CD4-positive, alpha-beta T cell (primary cell): ENCODE measurements at regions not wholly inside any gene's neighbourhood (a gene's known extent, or its start where the extent isn't known, plus 50 kb on each side); places are given as distances from the start of the nearest gene placed in this dataset.

Experiments
- ATAC-seq: fragments of 200-7000 bp; cut with Tn5 transposase; one replicate; pipeline ENCODE4 v1.10.0; 2022; ENCODE audit warnings: mild to moderate bottlenecking; ENCODE audit not compliant: poor library complexity
- CTCF ChIA-PET: fragments of 350-600 bp; sonication (Branson Sonifier 250); formaldehyde crosslinking; loops from one replicate; lab custom pipeline; 2021; ENCODE audit warnings: antibody characterized with exemption, inconsistent platforms; lab: Charles Lee
- POLR2A ChIA-PET: fragments of 350-600 bp; sonication (Branson Sonifier 250); formaldehyde crosslinking; loops from one replicate; lab custom pipeline; 2021; ENCODE audit warnings: antibody characterized with exemption, inconsistent platforms; lab: Charles Lee
- DNase-seq, 14 experiments: peaks; one replicate each; pipeline ENCODE4 v3.0.0-alpha.2; 2013 to 2020; ENCODE audit warnings: mixed read lengths in 2 of 14
- H3K27ac ChIP-seq, 2 donors: one replicate each; pipeline versions ENCODE4 v1.5.1 to v1.7.0; 2013; ENCODE audit warnings: low read length in 2 of 2, low read depth in 1 of 2, mild to moderate bottlenecking in 1 of 2
- H3K27me3 ChIP-seq, 2 experiments: 1 replicate in 1 of 2; 2 replicates in 1 of 2; pipeline versions ENCODE4 v1.6.1 to v1.7.0; 2013; ENCODE audit warnings: low read length in 2 of 2, control low read depth in 1 of 2, mild to moderate bottlenecking in 1 of 2, moderate library complexity in 1 of 2; ENCODE audit not compliant: insufficient read depth in 2 of 2, control insufficient read depth in 1 of 2
- H3K36me3 ChIP-seq: one replicate; pipeline ENCODE4 v1.6.1; 2013; ENCODE audit warnings: low read length, control low read depth; ENCODE audit not compliant: insufficient read depth
- H3K4me1 ChIP-seq: one replicate; pipeline ENCODE4 v1.6.1; 2013; ENCODE audit warnings: low read length, control low read depth; ENCODE audit not compliant: insufficient read depth
- H3K4me3 ChIP-seq: one replicate; pipeline ENCODE4 v1.5.1; 2013; ENCODE audit warnings: mild to moderate bottlenecking, low read length, moderate library complexity
- H3K9me3 ChIP-seq, 2 experiments: 1 replicate in 1 of 2; 2 replicates in 1 of 2; pipeline versions ENCODE4 v1.6.1 to v1.7.0; 2013; ENCODE audit warnings: low read length in 2 of 2, mild to moderate bottlenecking in 2 of 2, control low read depth in 1 of 2, moderate library complexity in 1 of 2; ENCODE audit not compliant: control insufficient read depth in 1 of 2, insufficient read depth in 1 of 2
- H3K27ac Mint-ChIP-seq: one replicate; pipeline ENCODE4 v1.8.0; 2020; ENCODE audit warnings: mixed read lengths
- H3K27me3 Mint-ChIP-seq: one replicate; pipeline ENCODE4 v1.8.0; 2021; ENCODE audit warnings: mixed read lengths
- H3K36me3 Mint-ChIP-seq: one replicate; pipeline ENCODE4 v1.8.0; 2021; ENCODE audit warnings: low read depth, mixed read lengths
- H3K4me1 Mint-ChIP-seq: one replicate; pipeline ENCODE4 v1.8.0; 2021; ENCODE audit warnings: low read depth, mixed read lengths
- H3K4me3 Mint-ChIP-seq: one replicate; pipeline ENCODE4 v1.8.0; 2020; ENCODE audit warnings: mild to moderate bottlenecking, mixed read lengths
- H3K9me3 Mint-ChIP-seq: one replicate; pipeline ENCODE4 v1.8.0; 2020; ENCODE audit warnings: mixed read lengths
- intact Hi-C, 2 experiments: fragments of 100-400 bp; cut with DNase I in 1 of 2; cut with micrococcal nuclease in 1 of 2; formaldehyde crosslinking; loops; one replicate each; pipeline versions ENCODE4 v1.15.1 to v1.9.0; 2023 to 2025; cut with DNase I, micrococcal nuclease
- TF ChIP-seq, protein P1 (sequence below): fragments of 200-600 bp; IDR thresholded peaks from one replicate; pipeline ENCODE4 v1.8.0; 2022; ENCODE audit warnings: antibody characterized with exemption, mild to moderate bottlenecking

DNA sequence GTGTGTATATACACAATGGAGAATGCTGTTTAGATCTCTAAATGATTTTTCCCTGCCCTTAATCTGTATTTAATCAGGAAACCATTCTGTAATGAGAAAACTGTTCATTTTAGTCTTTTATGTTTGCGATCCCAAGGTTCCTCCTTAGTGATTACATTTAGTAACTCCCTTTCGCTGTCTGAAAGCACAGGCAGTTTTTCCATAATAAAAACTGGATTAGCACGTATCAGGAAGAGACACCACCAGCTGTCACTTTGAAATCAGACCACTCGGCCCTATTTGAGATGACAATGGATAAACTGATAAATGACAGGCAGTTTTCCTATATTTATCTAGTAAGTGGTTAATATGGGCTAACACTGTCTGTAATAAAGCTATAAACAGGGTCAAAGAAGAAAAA is 370.9 kb downstream of the NR4A2 start:
- Mint-ChIP-seq H3K27me3 (no peaks in the 10 kb centered on the region), H3K4me3 (no peak overlapping the region), H3K27ac (no peak overlapping the region), H3K9me3 (no peaks in the 10 kb centered on the region), H3K4me1 (no peaks in the 10 kb centered on the region), H3K36me3 (no peaks in the 10 kb centered on the region)
- ChIA-PET CTCF (no interaction called here), POLR2A (no interaction called here)
- DNase-seq (no peak), ATAC-seq (no peak)
- H3K27me3 ChIP-seq, result no peaks in the 10 kb centered on the region
- H3K27ac ChIP-seq, result no peak overlapping the region
- H3K36me3 ChIP-seq, result no peaks in the 10 kb centered on the region
- no peaks in the 10 kb centered on the region for H3K4me1 ChIP-seq
- TF ChIP-seq, protein P1, sequence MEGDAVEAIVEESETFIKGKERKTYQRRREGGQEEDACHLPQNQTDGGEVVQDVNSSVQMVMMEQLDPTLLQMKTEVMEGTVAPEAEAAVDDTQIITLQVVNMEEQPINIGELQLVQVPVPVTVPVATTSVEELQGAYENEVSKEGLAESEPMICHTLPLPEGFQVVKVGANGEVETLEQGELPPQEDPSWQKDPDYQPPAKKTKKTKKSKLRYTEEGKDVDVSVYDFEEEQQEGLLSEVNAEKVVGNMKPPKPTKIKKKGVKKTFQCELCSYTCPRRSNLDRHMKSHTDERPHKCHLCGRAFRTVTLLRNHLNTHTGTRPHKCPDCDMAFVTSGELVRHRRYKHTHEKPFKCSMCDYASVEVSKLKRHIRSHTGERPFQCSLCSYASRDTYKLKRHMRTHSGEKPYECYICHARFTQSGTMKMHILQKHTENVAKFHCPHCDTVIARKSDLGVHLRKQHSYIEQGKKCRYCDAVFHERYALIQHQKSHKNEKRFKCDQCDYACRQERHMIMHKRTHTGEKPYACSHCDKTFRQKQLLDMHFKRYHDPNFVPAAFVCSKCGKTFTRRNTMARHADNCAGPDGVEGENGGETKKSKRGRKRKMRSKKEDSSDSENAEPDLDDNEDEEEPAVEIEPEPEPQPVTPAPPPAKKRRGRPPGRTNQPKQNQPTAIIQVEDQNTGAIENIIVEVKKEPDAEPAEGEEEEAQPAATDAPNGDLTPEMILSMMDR, result no peak
- no peaks in the 10 kb centered on the region for H3K9me3 ChIP-seq
- H3K4me3 ChIP-seq, result no peak overlapping the region
- intact Hi-C loops, result no loop called here

DNA sequence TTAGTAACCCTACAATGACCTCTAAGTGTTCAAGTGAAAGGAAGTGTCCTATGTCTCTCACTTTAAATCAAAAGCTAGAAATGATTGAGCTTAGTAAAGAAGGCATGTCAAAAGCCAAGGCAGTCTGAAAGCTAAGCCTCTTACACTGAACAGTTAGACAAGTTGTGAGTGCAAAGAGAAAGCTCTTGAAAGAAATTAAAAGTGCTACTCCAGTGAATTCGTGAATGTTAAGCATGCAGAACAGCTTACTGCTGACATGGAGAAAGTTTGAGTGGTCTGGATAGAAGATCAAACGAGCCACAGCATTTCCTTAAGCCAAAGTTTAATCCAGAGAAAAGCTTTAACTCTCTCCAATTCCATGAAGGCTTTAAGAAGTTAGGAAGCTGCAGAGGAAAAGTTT is 373.7 kb downstream of the NR4A2 start:
- TF ChIP-seq, protein P1, result no peak
- Histone ChIP-seq H3K9me3 (no peaks in the 10 kb centered on the region), H3K27me3 (no peaks in the 10 kb centered on the region), H3K27ac (no peak overlapping the region), H3K36me3 (no peaks in the 10 kb centered on the region), H3K4me3 (no peak overlapping the region), H3K4me1 (no peaks in the 10 kb centered on the region)
- no peak for DNase-seq
- no peaks in the 10 kb centered on the region for H3K4me1 Mint-ChIP-seq
- no peaks in the 10 kb centered on the region for H3K27me3 Mint-ChIP-seq
- no peaks in the 10 kb centered on the region for H3K36me3 Mint-ChIP-seq
- H3K4me3 Mint-ChIP-seq, result no peak overlapping the region
- intact Hi-C loops, result no loop called here
- POLR2A ChIA-PET, result no interaction called here
- CTCF ChIA-PET, result interaction anchor here (1.1 kb wide), 1 partner anchor 8 kb away, joined by 3 read pairs; no protein-coding TSS in a partner anchor
- no peak for ATAC-seq
- no peak overlapping the region for H3K27ac Mint-ChIP-seq
- no peaks in the 10 kb centered on the region for H3K9me3 Mint-ChIP-seq

DNA sequence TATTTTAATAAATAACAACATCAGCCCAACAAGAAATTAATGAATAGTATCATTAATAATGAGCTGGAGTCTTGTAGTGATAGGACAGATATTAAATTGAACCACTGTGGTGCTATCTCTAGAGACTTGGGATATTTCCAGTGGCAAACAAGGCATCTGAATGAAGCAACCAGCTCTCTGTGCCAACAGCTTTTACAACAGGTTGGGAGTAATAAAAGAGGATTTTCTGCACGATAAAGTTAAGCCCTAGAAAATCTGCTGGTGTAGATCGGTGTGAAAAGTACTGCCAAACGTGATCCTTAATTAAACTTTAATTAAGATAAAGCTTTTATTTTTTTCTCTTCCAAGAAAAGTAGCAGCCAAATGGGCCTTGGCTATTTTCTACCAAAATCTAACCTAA is 385.5 kb downstream of the NR4A2 start:
- Histone ChIP-seq H3K4me1 (no peaks in the 10 kb centered on the region), H3K36me3 (no peaks in the 10 kb centered on the region), H3K27ac (no peak overlapping the region), H3K27me3 (no peaks in the 10 kb centered on the region), H3K4me3 (no peak overlapping the region), H3K9me3 (no peaks in the 10 kb centered on the region)
- H3K4me1 Mint-ChIP-seq, result no peaks in the 10 kb centered on the region
- intact Hi-C loops, result no loop called here
- H3K27me3 Mint-ChIP-seq, result no peaks in the 10 kb centered on the region
- no peak overlapping the region for H3K4me3 Mint-ChIP-seq
- H3K9me3 Mint-ChIP-seq, result no peaks in the 10 kb centered on the region
- CTCF ChIA-PET, result no interaction called here
- ATAC-seq (no peak), DNase-seq (no peak)
- H3K36me3 Mint-ChIP-seq, result no peaks in the 10 kb centered on the region
- TF ChIP-seq, protein P1, result no peak
- H3K27ac Mint-ChIP-seq, result no peak overlapping the region
- POLR2A ChIA-PET, result no interaction called here
